ENCODE measurements at regions not wholly inside any gene's neighbourhood (a gene's known extent, or its start where the extent isn't known, plus 50 kb on each side); places are given as distances from the start of the nearest gene placed in this dataset.

DNA sequence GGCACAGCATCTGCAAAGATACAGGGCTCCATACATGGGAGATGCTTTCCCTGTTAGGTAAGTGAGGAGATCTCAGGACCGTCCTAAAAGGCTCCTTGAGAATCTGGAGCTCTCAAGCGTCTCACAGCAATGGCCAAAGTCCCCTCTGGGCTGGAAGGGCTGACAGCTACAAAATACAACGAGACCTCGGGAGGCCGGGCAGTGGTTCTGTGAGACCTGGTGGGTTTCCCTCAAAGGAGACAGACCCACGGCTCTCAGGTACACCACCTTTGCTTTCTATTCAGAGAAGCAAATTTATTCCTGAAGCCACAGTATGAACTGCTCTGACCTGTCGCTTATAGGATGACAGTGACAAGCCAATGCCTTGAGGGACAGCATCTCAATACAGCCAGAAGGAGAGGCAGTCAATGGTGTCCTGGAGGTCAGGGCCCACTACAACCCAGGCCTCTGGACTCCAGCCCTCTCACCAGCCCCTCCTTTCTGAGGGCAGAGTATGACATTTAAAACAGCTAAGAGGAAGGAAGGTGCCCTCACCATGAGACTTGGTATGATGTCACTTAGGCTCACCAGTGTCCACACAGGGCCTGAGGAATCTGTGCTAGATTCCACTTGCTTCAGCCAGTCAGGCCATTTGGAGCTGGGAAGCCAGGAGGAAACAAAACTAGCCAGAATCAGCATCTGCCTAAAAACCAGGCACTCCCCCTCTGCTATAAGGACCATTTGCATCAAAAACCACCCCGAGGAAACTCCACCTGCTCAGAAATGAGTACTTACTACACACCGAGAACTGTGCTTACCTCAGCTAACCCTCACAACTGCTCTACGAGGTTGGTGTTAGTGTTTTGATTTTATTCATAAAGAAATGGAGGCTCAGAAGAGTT lies 86.5 kb upstream of the FSTL4 start:
- no peaks in the 10 kb centered on the region for H3K27me3 ChIP-seq (ENCODE audit: insufficient read depth, low read depth, low read length)
- H3F3A ChIP-seq (ENCODE audit: insufficient read depth, low read length, poor library complexity, severe bottlenecking): no peaks in the 10 kb centered on the region

DNA sequence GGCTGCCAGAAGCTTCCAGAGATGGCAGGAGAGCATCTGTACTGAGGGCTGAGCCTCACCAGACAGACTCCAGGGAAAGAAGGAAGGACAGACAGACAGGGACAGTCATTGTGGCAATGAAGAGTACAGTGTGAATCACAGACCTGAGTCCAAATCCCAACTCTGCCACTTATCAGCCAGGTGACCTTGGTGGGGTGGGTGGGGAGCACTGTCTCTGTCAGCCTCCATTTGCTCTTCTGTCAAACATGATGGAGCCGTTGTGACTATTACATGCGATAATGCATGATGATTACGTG lies 85.9 kb upstream of the FSTL4 start:
- Histone ChIP-seq H3K27ac (ENCODE audit: low read length) (no peak overlapping the region), H2AFZ (ENCODE audit: low read depth, low read length) (no peak overlapping the region), H3F3A (ENCODE audit: insufficient read depth, low read length, poor library complexity, severe bottlenecking) (no peaks in the 10 kb centered on the region), H3K79me2 (replicated peaks; ENCODE audit: insufficient read depth, low read length) (no peaks in the 10 kb centered on the region), H3K9me3 (ENCODE audit: low read length) (no peaks in the 10 kb centered on the region), H3K4me2 (ENCODE audit: low read length) (no peak overlapping the region), H3K9ac (ENCODE audit: low read length) (no peak overlapping the region), H3K27me3 (ENCODE audit: insufficient read depth, low read depth, low read length) (no peaks in the 10 kb centered on the region), H3K36me3 (ENCODE audit: insufficient read depth, low read length) (no peaks in the 10 kb centered on the region), H4K20me1 (ENCODE audit: insufficient read depth) (no peaks in the 10 kb centered on the region), H3K9me2 (ENCODE audit: insufficient read depth, low read length) (no peaks in the 10 kb centered on the region), H3K4me3 (ENCODE audit: low read length) (no peak overlapping the region)
- TF ChIP-seq RAD21 (conservative IDR thresholded peaks at IDR 0.05) (no peak), MXI1 (conservative IDR thresholded peaks at IDR 0.05; ENCODE audit: poor library complexity, severe bottlenecking) (no peak), SMC3 (conservative IDR thresholded peaks at IDR 0.05; ENCODE audit: poor library complexity) (no peak), EP300 (conservative IDR thresholded peaks at IDR 0.05; ENCODE audit: poor library complexity, severe bottlenecking) (no peak)

More for the DNA sequence above, 86.5 kb upstream of the FSTL4 start:
- no peak overlapping the region for H3K27ac ChIP-seq (ENCODE audit: low read length)
- no peak overlapping the region for H3K4me2 ChIP-seq (ENCODE audit: low read length)
- no peaks in the 10 kb centered on the region for H3K79me2 ChIP-seq (replicated peaks; ENCODE audit: insufficient read depth, low read length)
- H3K36me3 ChIP-seq (ENCODE audit: insufficient read depth, low read length): no peaks in the 10 kb centered on the region
- no peaks in the 10 kb centered on the region for H3K9me3 ChIP-seq (ENCODE audit: low read length)
- H3K9ac ChIP-seq (ENCODE audit: low read length): no peak overlapping the region
- H3K4me3 ChIP-seq (ENCODE audit: low read length): no peak overlapping the region
- no peaks in the 10 kb centered on the region for H4K20me1 ChIP-seq (ENCODE audit: insufficient read depth)
- no peak for TF ChIP-seq EZH2 (IDR thresholded peaks at IDR 0.05; ENCODE audit: borderline replicate concordance, insufficient read depth, low read length, poor library complexity, severe bottlenecking)
- no peak for TF ChIP-seq RAD21 (conservative IDR thresholded peaks at IDR 0.05)
- no peak for TF ChIP-seq POLR2AphosphoS5 (IDR thresholded peaks at IDR 0.05)
- no peak for TF ChIP-seq MXI1 (conservative IDR thresholded peaks at IDR 0.05; ENCODE audit: poor library complexity, severe bottlenecking)
- no peak for TF ChIP-seq EP300 (conservative IDR thresholded peaks at IDR 0.05; ENCODE audit: poor library complexity, severe bottlenecking)
- TF ChIP-seq CTCF (IDR thresholded peaks at IDR 0.05; ENCODE audit: poor library complexity, severe bottlenecking): no peak
- TF ChIP-seq SMC3 (conservative IDR thresholded peaks at IDR 0.05; ENCODE audit: poor library complexity): no peak
- no peak for TF ChIP-seq TAF1 (IDR thresholded peaks at IDR 0.05; ENCODE audit: low read depth)
- no peak for TF ChIP-seq REST (IDR thresholded peaks at IDR 0.05; ENCODE audit: borderline replicate concordance)
- H3K9me2 ChIP-seq (ENCODE audit: insufficient read depth, low read length): no peaks in the 10 kb centered on the region
- H2AFZ ChIP-seq (ENCODE audit: low read depth, low read length): no peak overlapping the region

Data from neural cell (in vitro differentiated cells).